Skeletal muscle satellite cell (primary cell): ENCODE measurements at regions not wholly inside any gene's neighbourhood (a gene's known extent, or its start where the extent isn't known, plus 50 kb on each side); places are given as distances from the start of the nearest gene placed in this dataset.

Experiments
- H3K27me3 ChIP-seq: 2 replicates; pipeline ENCODE4 v1.7.0; 2013; ENCODE audit warnings: low read length; ENCODE audit not compliant: control insufficient read depth, insufficient read depth
- H3K36me3 ChIP-seq: 2 replicates; pipeline ENCODE4 v1.7.0; 2013; ENCODE audit warnings: mild to moderate bottlenecking, control low read depth, low read length; ENCODE audit not compliant: insufficient read depth
- H3K4me1 ChIP-seq: 2 replicates; pipeline ENCODE4 v1.7.0; 2013; ENCODE audit warnings: low read length; ENCODE audit not compliant: control insufficient read depth, insufficient read depth
- H3K4me2 ChIP-seq: 2 replicates; pipeline ENCODE4 v1.7.0; 2013; ENCODE audit warnings: mild to moderate bottlenecking, low read length
- H3K4me3 ChIP-seq: 2 replicates; pipeline ENCODE4 v1.7.0; 2013; ENCODE audit warnings: low read length
- H3K9ac ChIP-seq: 2 replicates; pipeline ENCODE4 v1.7.0; 2013; ENCODE audit warnings: mild to moderate bottlenecking, low read depth, low read length, moderate library complexity
- H3K9me3 ChIP-seq: replicated peaks from 2 replicates; pipeline ENCODE4 v1.7.0; 2013; ENCODE audit warnings: mild to moderate bottlenecking, control low read depth, low read length

- Histone ChIP-seq H3K9me3 (no peaks in the 10 kb centered on the region), H3K4me2 (no peak overlapping the region), H3K4me1 (peaks cover 9% of the 10 kb centered on the region)
Measured at GRCh38 chr15:48060396-48060795, 60.4 kb upstream of the SLC24A5 start.

GRCh38 chr15:48061605-48062004 is 59.2 kb upstream of the SLC24A5 start:
- H3K4me2 ChIP-seq, result no peak overlapping the region

More at GRCh38 chr15:48060396-48060795, 60.4 kb upstream of the SLC24A5 start:
- peaks cover 2% of the 10 kb centered on the region for H3K27me3 ChIP-seq
- H3K36me3 ChIP-seq, result no peaks in the 10 kb centered on the region
- H3K4me3 ChIP-seq, result no peak overlapping the region
- no peak overlapping the region for H3K9ac ChIP-seq

GRCh38 chr15:48062148-48062872 is 58.5 kb upstream of the SLC24A5 start:
- H3K9me3 ChIP-seq, result no peaks in the 10 kb centered on the region

More at GRCh38 chr15:48061605-48062004, 59.2 kb upstream of the SLC24A5 start:
- peaks cover 2% of the 10 kb centered on the region for H3K27me3 ChIP-seq
- peaks cover 9% of the 10 kb centered on the region for H3K4me1 ChIP-seq
- no peak overlapping the region for H3K4me3 ChIP-seq
- no peaks in the 10 kb centered on the region for H3K36me3 ChIP-seq
- H3K9me3 ChIP-seq, result no peaks in the 10 kb centered on the region
- no peak overlapping the region for H3K9ac ChIP-seq

GRCh38 chr15:48063411-48063985 is 57.3 kb upstream of the SLC24A5 start:
- H3K4me3 ChIP-seq, result no peak overlapping the region
- H3K9ac ChIP-seq, result no peak overlapping the region
- H3K27me3 ChIP-seq, result peaks cover 2% of the 10 kb centered on the region
- H3K9me3 ChIP-seq, result no peaks in the 10 kb centered on the region
- H3K36me3 ChIP-seq, result no peaks in the 10 kb centered on the region
- H3K4me2 ChIP-seq, result no peak overlapping the region
- peaks cover 9% of the 10 kb centered on the region for H3K4me1 ChIP-seq

More at GRCh38 chr15:48062148-48062872, 58.5 kb upstream of the SLC24A5 start:
- Histone ChIP-seq H3K4me3 (no peak overlapping the region), H3K27me3 (peaks cover 2% of the 10 kb centered on the region), H3K4me1 (peaks cover 9% of the 10 kb centered on the region), H3K9ac (no peak overlapping the region), H3K36me3 (no peaks in the 10 kb centered on the region), H3K4me2 (no peak overlapping the region)

- no peak overlapping the region for H3K9ac ChIP-seq
- peaks cover 7% of the 10 kb centered on the region for H3K4me1 ChIP-seq
- no peak overlapping the region for H3K4me2 ChIP-seq
- no peak overlapping the region for H3K4me3 ChIP-seq
- peaks cover 2% of the 10 kb centered on the region for H3K27me3 ChIP-seq
- H3K36me3 ChIP-seq, result no peaks in the 10 kb centered on the region
- no peaks in the 10 kb centered on the region for H3K9me3 ChIP-seq
Measured at GRCh38 chr15:48064421-48064820, 56.4 kb upstream of the SLC24A5 start.

GRCh38 chr15:48066456-48066855 is 54.3 kb upstream of the SLC24A5 start:
- H3K9me3 ChIP-seq, result no peaks in the 10 kb centered on the region
- peaks cover 7% of the 10 kb centered on the region for H3K4me1 ChIP-seq
- H3K27me3 ChIP-seq, result peaks cover 2% of the 10 kb centered on the region
- H3K4me3 ChIP-seq, result no peak overlapping the region
- H3K4me2 ChIP-seq, result no peak overlapping the region
- H3K36me3 ChIP-seq, result no peaks in the 10 kb centered on the region
- no peak overlapping the region for H3K9ac ChIP-seq
